ENCODE measurements at regions not wholly inside any gene's neighbourhood (a gene's known extent, or its start where the extent isn't known, plus 50 kb on each side); places are given as distances from the start of the nearest gene placed in this dataset.

GRCh38 chr2:21452678-21453077, 328.9 kb downstream of the TDRD15 start:
- TF ChIP-seq CTCF (conservative IDR thresholded peaks at IDR 0.05 in 1 of 2, IDR thresholded peaks at IDR 0.05 in 1 of 2; ENCODE audit: low read depth in 1 of 2, low read length in 2 of 2) (no peak), EZH2 (IDR thresholded peaks at IDR 0.05; ENCODE audit: low read length, missing control alignments) (no peak)
- Histone ChIP-seq H3K27me3 (ENCODE audit: control insufficient read depth, insufficient read depth, low read length) (no peaks in the 10 kb centered on the region), H3K27ac (ENCODE audit: insufficient read depth, low read length) (no peak overlapping the region)

GRCh38 chr2:21453723-21454450, 330.1 kb downstream of the TDRD15 start:
- Histone ChIP-seq H3K36me3 (ENCODE audit: control insufficient read depth, insufficient read depth, low read length) (no peaks in the 10 kb centered on the region), H3K9ac (ENCODE audit: insufficient read depth, low read length) (no peak overlapping the region), H3K9me3 (ENCODE audit: control insufficient read depth, insufficient read depth, low read depth, low read length) (no peaks in the 10 kb centered on the region), H3K27ac (ENCODE audit: insufficient read depth, low read length) (peak overlapping the region; percentile 35), H2AFZ (ENCODE audit: low read length) (peak overlapping the region; percentile 45), H4K20me1 (ENCODE audit: control insufficient read depth, extremely low read depth, insufficient read depth, low read length) (no peaks in the 10 kb centered on the region), H3K4me1 (ENCODE audit: control insufficient read depth, extremely low read depth, insufficient read depth, low read length) (peaks cover 18% of the 10 kb centered on the region), H3K27me3 (ENCODE audit: control insufficient read depth, insufficient read depth, low read length) (no peaks in the 10 kb centered on the region), H3K79me2 (ENCODE audit: control insufficient read depth, insufficient read depth, low read length) (no peaks in the 10 kb centered on the region), H3K4me3 (replicated peaks in 1 of 4; ENCODE audit: control extremely low read depth in 1 of 4, insufficient read depth in 1 of 4, low read depth in 3 of 4, low read length in 4 of 4) (no peak overlapping the region), H3K4me2 (ENCODE audit: extremely low read depth, insufficient read depth, low read length) (peak overlapping the region; percentile 46)
- TF ChIP-seq EZH2 (IDR thresholded peaks at IDR 0.05; ENCODE audit: low read length, missing control alignments) (no peak), CTCF (conservative IDR thresholded peaks at IDR 0.05 in 1 of 2, IDR thresholded peaks at IDR 0.05 in 1 of 2; ENCODE audit: low read depth in 1 of 2, low read length in 2 of 2) (no peak)
- peak in 1 of 2 donors; percentile 62 for DNase-seq (ENCODE audit: low read depth in 2 of 2)

More at GRCh38 chr2:21452678-21453077, 328.9 kb downstream of the TDRD15 start:
- H3K4me2 ChIP-seq (ENCODE audit: extremely low read depth, insufficient read depth, low read length) = no peak overlapping the region
- no peaks in the 10 kb centered on the region for H3K79me2 ChIP-seq (ENCODE audit: control insufficient read depth, insufficient read depth, low read length)
- peaks cover 18% of the 10 kb centered on the region for H3K4me1 ChIP-seq (ENCODE audit: control insufficient read depth, extremely low read depth, insufficient read depth, low read length)
- H3K36me3 ChIP-seq (ENCODE audit: control insufficient read depth, insufficient read depth, low read length) = no peaks in the 10 kb centered on the region
- no peak overlapping the region for H2AFZ ChIP-seq (ENCODE audit: low read length)
- no peaks in the 10 kb centered on the region for H4K20me1 ChIP-seq (ENCODE audit: control insufficient read depth, extremely low read depth, insufficient read depth, low read length)
- no peak overlapping the region for H3K4me3 ChIP-seq (replicated peaks in 1 of 4; ENCODE audit: control extremely low read depth in 1 of 4, insufficient read depth in 1 of 4, low read depth in 3 of 4, low read length in 4 of 4)
- H3K9ac ChIP-seq (ENCODE audit: insufficient read depth, low read length) = no peak overlapping the region
- H3K9me3 ChIP-seq (ENCODE audit: control insufficient read depth, insufficient read depth, low read depth, low read length) = no peaks in the 10 kb centered on the region
- DNase-seq (ENCODE audit: low read depth in 2 of 2) = no peak

GRCh38 chr2:21454839-21455238, 331.1 kb downstream of the TDRD15 start:
- TF ChIP-seq EZH2 (IDR thresholded peaks at IDR 0.05; ENCODE audit: low read length, missing control alignments) (no peak), CTCF (conservative IDR thresholded peaks at IDR 0.05 in 1 of 2, IDR thresholded peaks at IDR 0.05 in 1 of 2; ENCODE audit: low read depth in 1 of 2, low read length in 2 of 2) (no peak)
- Histone ChIP-seq H4K20me1 (ENCODE audit: control insufficient read depth, extremely low read depth, insufficient read depth, low read length) (no peaks in the 10 kb centered on the region), H3K27me3 (ENCODE audit: control insufficient read depth, insufficient read depth, low read length) (no peaks in the 10 kb centered on the region), H3K27ac (ENCODE audit: insufficient read depth, low read length) (no peak overlapping the region), H3K9ac (ENCODE audit: insufficient read depth, low read length) (no peak overlapping the region), H3K4me2 (ENCODE audit: extremely low read depth, insufficient read depth, low read length) (no peak overlapping the region), H3K36me3 (ENCODE audit: control insufficient read depth, insufficient read depth, low read length) (no peaks in the 10 kb centered on the region), H3K9me3 (ENCODE audit: control insufficient read depth, insufficient read depth, low read depth, low read length) (no peaks in the 10 kb centered on the region), H3K79me2 (ENCODE audit: control insufficient read depth, insufficient read depth, low read length) (no peaks in the 10 kb centered on the region), H3K4me3 (replicated peaks in 1 of 4; ENCODE audit: control extremely low read depth in 1 of 4, insufficient read depth in 1 of 4, low read depth in 3 of 4, low read length in 4 of 4) (no peak overlapping the region), H2AFZ (ENCODE audit: low read length) (no peak overlapping the region), H3K4me1 (ENCODE audit: control insufficient read depth, extremely low read depth, insufficient read depth, low read length) (peaks cover 18% of the 10 kb centered on the region)
- no peak for DNase-seq (ENCODE audit: low read depth in 2 of 2)
